NCI-H1048 (cell line): ENCODE measurements at regions not wholly inside any gene's neighbourhood (a gene's known extent, or its start where the extent isn't known, plus 50 kb on each side); places are given as distances from the start of the nearest gene placed in this dataset.
"Not testable (repeated sequence)": the region's sequence is repeated elsewhere in the genome, so short reads cannot be mapped to it uniquely, and the experiment has no call there.

Experiments used
- DNase-seq: peaks from one replicate; lab custom pipeline; 2025; lab: John Stamatoyannopoulos, UW

DNA sequence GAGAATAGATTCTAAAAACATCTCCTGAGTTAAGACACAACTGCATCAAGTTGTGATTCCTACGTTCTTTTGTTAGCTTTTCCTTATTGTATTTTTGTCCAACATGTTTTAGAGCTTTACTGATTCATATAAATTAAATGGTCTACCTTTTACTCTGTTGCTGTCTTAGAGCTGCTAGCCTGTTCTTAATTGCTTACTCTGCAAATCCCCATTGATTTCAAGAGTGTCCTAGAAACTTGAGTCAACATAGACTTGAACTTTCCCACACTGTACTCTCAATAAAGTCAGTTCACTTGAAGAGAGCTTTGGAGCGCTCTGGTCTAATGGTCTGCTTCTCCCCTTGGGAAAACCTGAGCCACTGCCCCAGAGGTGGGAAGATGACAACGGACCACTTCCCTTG is 343.9 kb downstream of the CCER1 start:
- DNase-seq = no peak

DNA sequence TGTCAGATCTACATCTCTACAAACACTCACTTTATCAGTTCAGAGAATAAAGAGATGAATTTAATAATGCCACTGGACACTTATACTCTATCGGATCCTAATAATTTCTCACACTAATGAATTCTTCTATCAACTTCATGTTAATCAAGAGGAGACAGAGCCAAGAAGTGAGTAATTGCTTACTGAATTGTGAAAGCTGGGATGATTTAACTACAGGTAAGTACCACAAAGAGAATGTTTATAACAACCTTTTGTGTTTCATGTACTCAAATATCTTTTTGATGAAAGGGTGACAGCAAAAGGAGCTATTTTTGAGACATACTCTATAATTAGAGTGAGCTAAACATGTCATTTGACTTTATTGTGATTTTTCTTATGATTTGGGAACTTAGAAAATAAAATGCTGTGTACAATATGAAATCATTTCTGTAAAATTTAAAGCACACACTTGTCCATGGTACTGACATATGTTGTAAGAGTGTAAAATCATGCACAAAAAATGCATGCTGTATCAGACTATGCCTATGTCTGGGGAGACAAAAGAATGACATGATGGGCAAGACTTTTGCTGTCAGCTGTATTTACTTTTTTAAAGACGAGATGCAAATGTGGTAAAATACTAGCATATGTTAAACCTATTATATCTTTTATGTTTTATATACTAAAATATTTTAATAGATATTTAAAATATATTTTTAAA is 361.2 kb downstream of the CCER1 start:
- no peak for DNase-seq

DNA sequence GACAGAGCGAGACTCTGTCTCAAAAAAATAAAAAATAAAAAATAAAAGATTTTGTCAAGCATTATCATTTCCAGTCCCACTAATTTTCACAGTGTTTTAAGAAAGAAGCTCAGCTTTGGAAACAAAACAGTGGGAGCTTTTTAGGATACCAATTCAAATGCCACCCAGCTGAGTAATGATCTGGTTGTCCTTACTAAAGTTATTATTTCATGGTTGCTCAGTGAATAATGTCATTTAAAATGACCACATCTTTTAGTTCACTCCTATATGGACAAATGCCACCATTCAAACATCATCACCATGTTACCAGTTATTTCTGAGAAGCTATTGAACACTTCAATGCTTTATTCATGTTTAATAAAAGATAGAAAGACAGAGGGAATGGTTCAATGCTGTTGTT is 365.0 kb downstream of the CCER1 start:
- DNase-seq = no peak

DNA sequence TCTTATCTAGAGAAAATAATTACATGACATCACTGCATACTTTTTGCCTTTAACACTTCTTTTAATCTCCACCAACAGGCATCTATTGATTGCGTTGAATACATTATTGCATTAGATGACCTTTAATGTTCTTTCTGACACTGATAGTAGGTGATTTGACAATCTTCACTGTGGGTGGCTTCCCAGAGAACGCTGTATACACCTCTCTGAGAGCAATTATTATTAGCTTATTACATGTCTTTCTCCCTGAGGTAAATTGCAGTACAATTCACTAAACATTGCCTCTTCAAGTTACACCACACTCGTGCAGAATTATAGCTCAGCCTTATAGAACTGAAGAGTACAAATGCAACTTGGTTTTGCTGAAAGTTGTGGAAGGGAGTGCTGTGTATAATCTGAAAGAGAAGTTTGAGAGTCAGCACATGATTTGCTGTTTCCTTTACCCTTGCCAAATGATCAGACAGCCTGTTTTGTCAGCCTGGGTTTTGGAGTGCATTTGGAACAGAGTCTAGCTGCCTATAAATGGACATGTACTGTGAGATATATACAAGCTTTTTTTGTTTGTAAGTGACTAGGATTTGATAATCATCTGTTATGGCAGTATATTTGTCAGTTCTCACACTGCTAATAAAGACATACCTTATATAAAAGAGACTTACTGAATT is 369.2 kb downstream of the CCER1 start:
- no peak for DNase-seq

DNA sequence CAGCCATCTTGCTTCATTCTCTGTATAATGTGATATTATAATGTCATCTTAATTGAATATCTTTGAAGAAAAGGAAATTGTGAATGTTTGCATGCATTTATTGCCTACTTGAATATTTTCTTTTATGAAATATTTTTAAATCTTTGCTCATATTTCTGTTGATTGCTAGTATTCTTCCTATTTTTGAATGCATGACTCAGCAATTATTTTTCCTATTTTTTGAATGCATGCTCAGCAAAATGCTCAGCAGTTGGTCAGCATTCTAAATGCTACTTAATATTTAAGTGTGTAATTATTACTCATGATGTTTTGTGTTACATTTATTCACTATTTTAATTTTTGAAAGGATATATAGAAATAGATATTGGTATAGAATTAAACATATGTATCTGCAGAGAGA is 378.3 kb downstream of the CCER1 start:
- DNase-seq = no peak

DNA sequence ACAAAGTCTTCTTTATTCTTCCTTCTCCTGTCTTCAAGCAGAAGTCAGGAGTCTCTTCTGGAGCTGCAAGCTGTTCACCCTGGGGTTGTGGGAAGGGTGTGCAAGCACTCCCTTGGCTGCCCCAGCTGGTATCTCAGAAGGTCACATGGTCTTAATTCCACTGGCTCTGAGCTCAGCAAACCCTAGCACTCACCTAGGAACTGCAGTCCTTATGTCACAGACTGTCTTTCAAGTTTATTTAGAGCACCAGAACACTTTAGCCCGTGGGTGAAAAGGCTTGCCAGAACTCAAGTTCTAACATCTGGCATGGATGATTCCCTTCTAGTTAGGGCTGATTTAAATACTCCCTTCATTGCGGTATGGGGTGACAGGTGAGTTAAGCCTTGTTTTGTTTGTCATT is 379.0 kb downstream of the CCER1 start:
- DNase-seq = no peak

DNA sequence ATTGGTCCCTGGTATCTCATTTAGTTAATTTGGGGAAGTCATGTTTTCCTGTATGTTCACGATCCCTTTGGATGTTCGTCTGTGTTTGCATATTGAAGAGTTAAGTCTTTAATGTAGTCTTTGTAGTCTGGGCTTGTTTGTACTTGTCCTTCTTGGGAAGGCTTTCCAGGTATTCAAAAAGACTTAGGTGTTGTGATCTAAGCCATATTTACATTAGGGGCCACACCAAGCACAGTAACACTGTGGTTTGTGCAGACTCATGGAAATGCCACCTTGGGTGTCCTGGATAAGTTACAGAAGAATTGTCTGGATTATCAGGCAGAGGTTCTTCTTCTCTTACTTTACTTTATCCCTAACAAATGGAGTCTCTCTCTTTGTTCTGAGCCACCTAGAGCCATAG is 380.3 kb downstream of the CCER1 start:
- no peak for DNase-seq

DNA sequence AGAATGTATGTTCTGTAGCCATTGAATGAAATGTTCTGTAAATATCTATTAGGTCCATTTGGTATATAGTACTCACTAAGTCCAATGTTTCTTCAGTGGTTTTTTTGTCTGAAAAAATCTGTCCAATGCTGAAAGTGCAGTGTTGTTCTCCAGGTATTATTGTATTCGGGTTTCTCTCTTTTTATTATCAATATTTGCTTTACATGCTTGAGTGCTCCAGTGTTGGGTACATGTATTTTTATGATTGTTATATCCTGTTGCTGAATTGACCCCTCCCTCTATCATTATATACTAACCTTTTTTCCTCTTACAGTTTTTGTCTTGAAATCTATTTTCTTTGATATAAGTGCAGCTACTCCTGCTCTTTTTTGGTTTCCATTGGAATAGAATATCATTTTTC is 382.2 kb downstream of the CCER1 start:
- DNase-seq = no peak

DNA sequence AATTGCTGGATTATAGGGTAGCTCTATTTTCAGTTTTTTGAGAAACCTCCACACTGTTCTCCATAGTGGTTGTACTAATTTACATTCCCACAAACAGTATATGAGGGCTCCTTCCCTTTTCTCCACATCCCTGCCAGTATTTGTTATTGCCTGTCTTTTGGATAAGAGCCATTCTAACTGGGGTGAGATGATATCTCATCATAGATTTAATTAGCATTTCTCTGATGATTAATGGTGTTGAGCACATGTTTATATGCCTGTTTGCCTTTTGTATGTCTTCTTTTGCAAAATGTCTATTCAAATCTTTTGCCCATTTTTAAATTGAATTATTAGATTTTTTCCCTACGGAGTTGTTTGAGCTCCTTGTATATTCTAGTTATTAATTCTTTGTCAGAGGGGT is 385.3 kb downstream of the CCER1 start:
- DNase-seq = no peak

DNA sequence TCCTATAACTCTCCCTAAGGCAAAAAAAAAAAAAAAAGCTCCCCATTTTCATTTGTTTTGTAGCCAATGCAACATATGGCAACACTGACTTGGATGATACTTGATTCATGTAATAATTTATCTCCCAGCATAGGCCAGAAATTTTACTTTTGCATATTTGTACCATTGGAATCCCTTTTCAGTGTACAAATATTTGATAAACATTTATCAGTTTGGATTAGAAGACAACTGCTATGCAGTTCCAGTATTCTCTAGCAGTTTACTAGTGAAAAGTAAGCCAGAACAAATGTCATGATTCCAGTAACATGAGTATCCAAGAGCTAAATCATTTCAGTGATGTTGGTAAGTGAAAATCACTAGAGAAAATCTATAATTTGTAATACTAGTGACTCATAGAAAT is 392.3 kb downstream of the CCER1 start:
- no peak for DNase-seq

DNA sequence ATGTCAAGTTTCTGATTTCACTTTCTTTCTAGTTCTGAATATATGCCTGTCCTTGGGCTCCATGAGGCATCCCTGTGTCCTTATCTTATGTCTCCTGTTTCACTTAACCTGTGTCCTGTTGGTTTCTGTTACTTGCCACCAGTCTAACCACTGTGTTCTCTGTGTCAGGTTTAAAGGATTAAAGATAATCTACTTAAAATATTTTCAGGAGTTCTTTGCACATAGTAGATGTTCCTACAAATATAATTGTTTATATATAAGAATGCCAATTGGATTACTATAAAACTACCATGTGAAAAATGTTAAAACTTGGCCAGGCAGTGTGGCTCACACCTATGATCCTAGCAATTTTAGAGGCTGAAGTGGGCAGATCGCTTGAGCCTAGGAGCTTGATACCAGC is 406.4 kb downstream of the CCER1 start:
- no peak for DNase-seq

DNA sequence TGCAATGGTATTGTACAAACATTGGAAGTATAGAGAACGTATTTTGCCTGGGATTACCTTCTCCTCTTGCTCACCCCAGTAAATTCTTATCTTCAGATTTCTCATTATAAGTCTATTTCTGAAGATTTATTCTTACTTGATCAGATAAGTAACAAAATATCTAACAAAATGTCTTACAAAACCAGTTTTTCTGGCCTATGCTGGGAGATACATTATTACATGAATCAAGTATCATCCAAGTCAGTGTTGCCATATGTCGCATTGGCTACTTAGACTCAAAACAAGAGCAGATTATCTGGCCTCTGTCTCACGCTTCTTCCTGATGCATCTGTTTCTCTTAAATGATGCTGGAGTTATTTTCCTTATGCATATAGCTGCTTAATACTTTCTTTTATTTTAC is 408.5 kb downstream of the CCER1 start:
- no peak for DNase-seq

DNA sequence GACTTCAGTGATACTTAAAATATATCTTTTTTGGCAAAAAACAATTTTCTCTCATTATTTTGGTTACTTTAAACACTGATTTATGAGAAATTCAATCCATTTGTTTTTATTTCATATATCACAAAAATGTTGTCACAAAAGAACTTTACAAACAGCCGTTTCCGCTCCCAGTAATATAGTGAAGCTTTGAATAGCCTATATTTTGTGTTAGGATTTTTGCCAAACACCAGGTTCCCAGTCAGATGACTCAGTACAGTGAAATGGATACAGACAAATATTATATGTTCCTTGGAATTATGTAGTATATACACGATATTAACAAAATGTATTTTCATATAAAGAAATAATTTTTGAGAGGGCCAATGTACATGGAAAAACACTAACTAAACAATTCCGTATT is 411.1 kb downstream of the CCER1 start:
- DNase-seq = no peak

DNA sequence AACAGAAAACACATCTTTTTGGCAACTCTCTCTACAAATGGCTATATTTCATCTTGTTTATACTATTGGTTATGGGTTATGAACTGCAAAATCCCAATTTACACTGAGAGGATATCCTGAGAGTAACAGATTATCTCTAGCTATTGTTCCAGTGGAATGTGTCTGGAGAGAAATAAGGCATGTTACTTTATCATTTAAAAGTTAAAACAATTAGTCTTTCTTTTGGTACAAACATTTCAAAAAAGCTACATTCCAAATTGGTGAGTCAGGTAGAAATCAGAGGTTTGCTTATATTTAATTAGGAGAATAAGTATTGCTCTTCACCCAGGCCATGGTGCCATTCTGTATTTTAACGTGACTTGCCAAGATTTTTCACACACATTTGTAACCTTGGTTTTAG is 411.6 kb downstream of the CCER1 start:
- DNase-seq = no peak

DNA sequence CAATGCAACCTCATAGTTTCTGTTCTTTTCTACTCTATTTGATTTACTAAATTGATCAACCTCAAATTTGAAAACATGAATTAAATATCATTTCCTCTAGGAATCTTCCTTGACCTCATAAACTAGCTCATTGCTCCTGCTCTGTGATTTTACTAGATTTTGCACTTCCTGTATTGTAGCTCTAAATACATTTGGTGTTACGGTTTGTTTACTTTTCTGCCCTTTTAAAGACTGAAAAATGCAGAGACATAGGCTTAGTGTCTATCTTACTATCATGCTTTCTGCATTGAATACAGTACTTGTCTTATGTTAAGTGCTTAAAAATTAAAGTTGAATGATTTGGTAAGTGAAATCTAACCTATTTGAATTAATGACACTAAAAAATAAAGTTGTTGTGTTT is 412.1 kb downstream of the CCER1 start:
- not testable (repeated sequence) for DNase-seq

DNA sequence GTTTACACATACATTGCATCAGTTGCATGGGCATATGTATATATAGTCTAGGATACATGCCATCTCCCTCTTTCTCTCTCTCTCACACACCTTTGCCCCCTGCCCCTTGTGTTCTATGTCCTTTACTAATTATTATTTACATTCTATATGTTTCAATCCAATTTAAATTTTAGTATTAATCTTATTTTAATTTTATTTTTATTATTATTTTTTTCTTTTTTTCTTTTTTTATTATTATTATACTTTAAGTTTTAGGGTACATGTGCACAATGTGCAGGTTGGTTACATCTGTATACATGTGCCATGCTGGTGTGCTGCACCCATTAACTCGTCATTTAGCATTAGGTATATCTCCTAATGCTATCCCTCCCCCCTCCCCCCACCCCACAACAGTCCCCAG is 421.1 kb downstream of the CCER1 start:
- not testable (repeated sequence) for DNase-seq

DNA sequence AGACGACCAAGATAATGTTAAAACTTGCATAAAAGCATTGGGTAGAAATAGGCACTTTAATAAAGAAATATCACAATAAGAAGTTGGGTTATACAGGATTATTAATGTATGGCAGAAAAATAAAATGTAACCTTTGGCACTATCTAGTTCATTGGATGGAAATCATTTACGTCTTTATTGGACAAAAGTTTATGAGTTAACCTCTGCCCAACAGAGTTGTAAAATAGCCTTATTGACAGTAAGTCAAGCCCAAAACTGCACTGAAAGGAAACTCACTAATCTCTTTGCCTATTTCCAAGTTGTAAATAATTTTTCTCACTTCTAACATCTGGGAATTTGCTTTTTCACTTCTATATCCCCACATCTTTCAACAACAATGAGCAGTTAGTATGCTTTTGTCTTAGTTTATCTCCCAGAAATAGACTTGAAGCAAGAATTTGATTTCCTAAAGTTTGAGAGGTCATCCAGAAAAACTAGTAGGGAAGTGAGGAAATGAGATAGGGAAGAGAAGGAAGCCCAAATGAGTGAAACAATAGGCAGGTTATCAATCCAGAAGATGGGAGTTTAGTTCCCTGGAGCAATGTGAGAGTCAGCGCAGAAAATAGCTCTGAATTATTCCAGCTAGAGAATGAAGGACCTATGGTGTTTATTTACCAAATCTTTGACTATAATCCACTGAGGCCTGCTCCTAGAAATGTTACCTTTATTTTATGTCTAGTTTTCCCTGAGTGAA is 434.8 kb downstream of the CCER1 start:
- DNase-seq = no peak

DNA sequence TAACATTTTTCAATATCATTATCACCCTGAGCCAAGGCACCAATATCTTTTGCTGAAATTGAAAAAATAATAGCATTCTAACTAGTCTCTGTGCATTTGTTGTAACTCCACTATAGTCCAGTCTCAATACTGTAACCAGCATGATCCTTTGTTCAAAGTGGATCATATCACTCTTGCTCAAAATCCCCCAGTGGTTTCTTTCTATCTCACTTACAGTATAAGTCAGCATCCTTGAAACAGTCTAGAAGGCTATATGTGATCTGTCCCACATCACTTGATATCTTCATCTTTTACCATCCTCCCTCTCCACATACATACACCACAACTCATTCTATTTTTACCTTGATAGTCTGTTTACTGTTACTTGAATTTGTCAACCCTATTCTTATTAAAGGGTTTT is 435.7 kb downstream of the CCER1 start:
- DNase-seq = no peak

DNA sequence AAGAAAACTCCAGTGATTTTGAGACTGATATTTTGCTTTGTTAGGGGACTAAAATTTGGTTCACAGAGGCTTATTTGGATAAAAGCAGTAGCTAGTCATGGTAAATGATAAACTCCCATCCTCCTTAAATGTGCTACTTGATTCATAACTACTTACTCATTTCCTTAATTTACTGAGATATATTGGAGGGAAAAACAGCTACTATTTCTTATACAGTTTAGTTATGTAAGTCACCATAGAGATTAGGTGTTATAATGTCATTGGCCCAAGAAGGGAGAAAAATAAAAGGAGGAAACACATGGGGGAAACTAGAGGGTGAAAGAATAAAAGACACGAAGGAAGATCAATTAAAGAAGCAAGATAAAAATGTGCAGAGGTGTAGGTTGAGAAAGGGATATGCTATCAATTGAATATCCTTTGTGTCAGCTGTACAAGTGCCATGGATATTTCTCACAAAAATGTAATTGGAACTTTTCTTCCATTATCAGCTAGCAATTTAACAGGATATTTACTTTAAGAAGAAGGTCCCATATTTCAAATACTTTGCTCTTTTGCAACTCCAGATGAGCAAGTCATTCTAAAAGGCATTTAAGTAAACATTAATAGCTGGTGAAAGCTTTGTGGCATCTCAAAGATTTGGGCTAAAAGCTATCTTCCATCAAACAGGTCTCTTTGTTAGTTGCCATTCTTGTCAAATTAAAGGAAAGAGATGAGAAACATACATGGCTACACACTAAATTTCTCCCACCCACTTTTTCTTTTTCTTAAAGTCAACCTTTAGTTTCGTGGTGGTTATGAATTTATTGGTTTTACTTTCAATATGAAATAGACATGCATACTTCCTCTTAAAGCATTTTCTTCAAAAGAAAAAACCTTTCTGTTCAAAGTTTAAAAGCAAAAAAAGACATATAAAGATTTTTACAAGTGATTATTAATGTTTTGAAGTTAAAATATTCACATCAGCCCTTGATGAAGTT is 439.5 kb downstream of the CCER1 start:
- no peak for DNase-seq

DNA sequence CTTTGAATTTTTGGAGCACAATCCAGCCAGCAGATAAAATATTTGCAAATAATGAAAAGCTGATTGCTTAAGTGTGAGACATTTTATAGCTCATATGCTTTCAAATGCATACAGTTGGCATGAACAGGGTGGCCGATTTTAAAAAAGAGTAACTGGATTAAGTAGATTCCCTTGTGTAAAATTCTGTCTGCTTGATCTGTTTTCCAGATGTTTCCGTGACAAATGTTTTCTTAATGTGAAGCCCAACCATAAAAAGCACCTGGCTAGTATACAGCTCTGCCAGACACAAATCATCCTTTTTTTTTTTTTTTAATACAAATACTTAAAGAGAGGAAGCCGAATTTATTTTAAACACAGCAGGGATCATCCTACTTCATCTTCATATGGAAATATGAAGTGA is 440.7 kb downstream of the CCER1 start:
- DNase-seq = no peak

DNA sequence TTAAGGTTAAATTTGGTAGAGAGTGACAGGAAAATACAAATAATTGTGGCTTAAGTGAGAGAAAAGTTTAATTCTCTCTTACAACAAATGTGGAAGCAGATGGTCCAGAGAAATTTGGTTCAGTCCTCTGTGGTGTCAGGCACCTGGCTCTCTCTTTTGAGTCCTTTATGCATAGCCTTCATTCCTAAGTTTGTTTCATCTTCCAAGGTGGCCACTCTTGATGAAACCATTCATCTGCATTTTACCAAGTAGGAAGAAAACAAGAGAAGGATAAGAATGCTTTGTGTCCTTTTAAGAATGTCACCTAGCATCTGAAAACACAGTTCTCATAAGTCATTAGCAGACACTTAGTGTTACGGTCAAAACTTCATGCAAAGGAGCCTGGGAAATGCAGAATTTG is 442.5 kb downstream of the CCER1 start:
- no peak for DNase-seq

DNA sequence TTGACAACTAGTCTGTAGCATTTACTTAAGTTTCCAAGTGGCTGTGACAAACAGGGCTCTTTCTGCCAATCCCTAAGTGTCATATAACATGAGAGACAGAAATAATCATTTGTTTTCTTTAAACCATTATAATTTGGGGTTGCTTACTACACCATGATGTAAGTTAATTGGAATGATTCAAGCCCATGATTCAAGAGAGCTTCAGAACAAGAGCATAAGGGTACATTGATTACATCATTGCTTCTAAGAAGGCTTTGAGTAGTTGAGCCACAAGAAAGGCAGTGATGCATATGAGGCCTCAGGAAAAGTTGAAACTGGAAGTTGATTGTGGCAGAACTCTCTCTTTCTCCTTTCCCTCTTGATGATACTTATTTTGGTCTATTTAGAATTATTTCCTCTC is 444.0 kb downstream of the CCER1 start:
- DNase-seq = no peak
